Esophagus squamous epithelium (tissue), 5 donors: ENCODE measurements at regions not wholly inside any gene's neighbourhood (a gene's known extent, or its start where the extent isn't known, plus 50 kb on each side); places are given as distances from the start of the nearest gene placed in this dataset.

ENCODE experiments used
- DNase-seq: peaks from one replicate; lab custom pipeline; 2025; lab: John Stamatoyannopoulos, UW
- H3K27ac ChIP-seq, 4 donors: fragments of 200-600 bp; sonication (generic); one replicate each; pipeline ENCODE4 v1.5.1; 2016 to 2019; ENCODE audit warnings: mild to moderate bottlenecking in 1 of 4
- H3K27me3 ChIP-seq, 4 donors: fragments of 200-600 bp; sonication (generic); 1 replicate in 3 of 4; 2 replicates in 1 of 4; pipeline versions ENCODE4 v1.5.1 to v1.6.0; 2017 to 2021; ENCODE audit warnings: antibody characterized with exemption in 1 of 4
- H3K36me3 ChIP-seq, 3 donors: fragments of 200-600 bp; sonication (generic); one replicate each; pipeline ENCODE4 v1.5.1; 2016 to 2019
- H3K4me1 ChIP-seq, 3 donors: fragments of 200-600 bp; sonication (generic); one replicate each; pipeline ENCODE4 v1.5.1; 2017 to 2019
- H3K4me3 ChIP-seq, 4 donors: fragments of 200-600 bp; sonication (generic); 1 replicate in 3 of 4; 2 replicates in 1 of 4; pipeline ENCODE4 v1.5.1; 2016 to 2019; ENCODE audit warnings: mild to moderate bottlenecking in 2 of 4, moderate library complexity in 1 of 4
- H3K9me3 ChIP-seq, 3 donors: fragments of 200-600 bp; sonication (generic); one replicate each; pipeline ENCODE4 v1.5.1; 2016 to 2019
- CTCF ChIP-seq, 6 experiments: fragments of 450-650 bp in 4 of 6; fragments of 200-600 bp in 2 of 6; sonication (generic) in 2 of 6; IDR thresholded peaks; one replicate each; pipeline ENCODE4 v1.5.1; 2016 to 2019; ENCODE audit warnings: antibody characterized with exemption in 6 of 6, mild to moderate bottlenecking in 4 of 6, moderate library complexity in 4 of 6
- POLR2A ChIP-seq, 4 donors: fragments of 450-650 bp; IDR thresholded peaks; one replicate each; pipeline ENCODE4 v1.6.1; 2017; ENCODE audit warnings: antibody characterized with exemption in 4 of 4, mild to moderate bottlenecking in 4 of 4, moderate library complexity in 3 of 4
- WGBS, 2 donors: methylation state at CpG; one replicate each; pipeline ENCODE4 v1.1.5; 2018; 5-methylcytosine and 5-hydroxymethylcytosine counted together
- intact Hi-C: fragments of 100-400 bp; cut with DNase I; formaldehyde crosslinking; loops from one replicate; pipeline ENCODE4 v1.15.0; 2022
- donor health status: DM: yes; HTN: yes; CAD: no.

- intact Hi-C loops, result no loop called here
- TF ChIP-seq POLR2A (IDR thresholded peaks at IDR 0.05) (no peak), CTCF (IDR thresholded peaks at IDR 0.05) (no peak)
- H3K36me3 ChIP-seq, result no peaks in the 10 kb centered on the region
- H3K27me3 ChIP-seq, result no peaks in the 10 kb centered on the region
- H3K4me3 ChIP-seq, result no peak overlapping the region
- 61 to 64% methylated on average over 6 of the region's 6 CpGs for WGBS, 2 donors
- H3K4me1 ChIP-seq, result peaks cover 0 to 27% (median 5%) of the 10 kb centered on the region in 3 donors
- H3K27ac ChIP-seq, result no peak overlapping the region
- H3K9me3 ChIP-seq, result no peaks in the 10 kb centered on the region
- DNase-seq, result no peak
Observed at GRCh38 chr3:72312339-72312738, 527.4 kb upstream of the PROK2 start.

- DNase-seq, result no peak
- Histone ChIP-seq H3K4me1 (peaks cover 0 to 33% (median 5%) of the 10 kb centered on the region in 3 donors), H3K4me3 (no peak overlapping the region), H3K27me3 (no peaks in the 10 kb centered on the region), H3K9me3 (no peaks in the 10 kb centered on the region), H3K36me3 (no peaks in the 10 kb centered on the region), H3K27ac (no peak overlapping the region)
- TF ChIP-seq POLR2A (IDR thresholded peaks at IDR 0.05) (no peak), CTCF (IDR thresholded peaks at IDR 0.05) (no peak)
- intact Hi-C loops, result no loop called here
- 83 to 87% methylated on average over 7 of the region's 7 CpGs for WGBS, 2 donors
Observed at GRCh38 chr3:72311425-72311824, 526.5 kb upstream of the PROK2 start.

GRCh38 chr3:72310419-72311380 is 525.8 kb upstream of the PROK2 start:
- no peaks in the 10 kb centered on the region for H3K9me3 ChIP-seq
- TF ChIP-seq POLR2A (IDR thresholded peaks at IDR 0.05), result no peak
- TF ChIP-seq CTCF (IDR thresholded peaks at IDR 0.05), result peak in 1 of 6 experiments; percentile 13
- intact Hi-C loops, result no loop called here
- H3K27ac ChIP-seq, result peak overlapping the region in 3 of 4 donors; percentile 7 to 47 (median 25)
- peaks cover 0 to 34% (median 5%) of the 10 kb centered on the region in 3 donors for H3K4me1 ChIP-seq
- DNase-seq, result no peak
- H3K36me3 ChIP-seq, result no peaks in the 10 kb centered on the region
- H3K27me3 ChIP-seq, result no peaks in the 10 kb centered on the region
- peak overlapping the region in 1 of 4 donors; percentile 22 for H3K4me3 ChIP-seq
- WGBS, 2 donors, result 33 to 50% methylated on average over 15 of the region's 20 CpGs

- Histone ChIP-seq H3K4me3 (no peak overlapping the region), H3K27ac (peak overlapping the region in 3 of 4 donors; percentile 5 to 47 (median 7)), H3K4me1 (peaks cover 0 to 34% (median 5%) of the 10 kb centered on the region in 3 donors), H3K27me3 (peaks cover 0 to 7% (median 0%) of the 10 kb centered on the region in 4 donors), H3K36me3 (no peaks in the 10 kb centered on the region), H3K9me3 (no peaks in the 10 kb centered on the region)
- TF ChIP-seq CTCF (IDR thresholded peaks at IDR 0.05) (no peak), POLR2A (IDR thresholded peaks at IDR 0.05) (no peak)
- 70 to 77% methylated on average over 10 to 11 of the region's 11 CpGs for WGBS, 2 donors
- intact Hi-C loops, result no loop called here
- no peak for DNase-seq
Observed at GRCh38 chr3:72309661-72310418, 524.9 kb upstream of the PROK2 start.
